C4-2B (cell line): ENCODE measurements at regions not wholly inside any gene's neighbourhood (a gene's known extent, or its start where the extent isn't known, plus 50 kb on each side); places are given as distances from the start of the nearest gene placed in this dataset.

ENCODE experiments used
- ZFX ChIP-seq: fragments of 450-650 bp; IDR thresholded peaks from 2 replicates; pipeline ENCODE4 v1.6.1; 2017
- TF ChIP-seq, protein P1 (sequence below): fragments of 450-650 bp; conservative IDR thresholded peaks from 2 replicates; pipeline ENCODE4 v1.5.1; 2017; ENCODE audit warnings: mild to moderate bottlenecking

DNA sequence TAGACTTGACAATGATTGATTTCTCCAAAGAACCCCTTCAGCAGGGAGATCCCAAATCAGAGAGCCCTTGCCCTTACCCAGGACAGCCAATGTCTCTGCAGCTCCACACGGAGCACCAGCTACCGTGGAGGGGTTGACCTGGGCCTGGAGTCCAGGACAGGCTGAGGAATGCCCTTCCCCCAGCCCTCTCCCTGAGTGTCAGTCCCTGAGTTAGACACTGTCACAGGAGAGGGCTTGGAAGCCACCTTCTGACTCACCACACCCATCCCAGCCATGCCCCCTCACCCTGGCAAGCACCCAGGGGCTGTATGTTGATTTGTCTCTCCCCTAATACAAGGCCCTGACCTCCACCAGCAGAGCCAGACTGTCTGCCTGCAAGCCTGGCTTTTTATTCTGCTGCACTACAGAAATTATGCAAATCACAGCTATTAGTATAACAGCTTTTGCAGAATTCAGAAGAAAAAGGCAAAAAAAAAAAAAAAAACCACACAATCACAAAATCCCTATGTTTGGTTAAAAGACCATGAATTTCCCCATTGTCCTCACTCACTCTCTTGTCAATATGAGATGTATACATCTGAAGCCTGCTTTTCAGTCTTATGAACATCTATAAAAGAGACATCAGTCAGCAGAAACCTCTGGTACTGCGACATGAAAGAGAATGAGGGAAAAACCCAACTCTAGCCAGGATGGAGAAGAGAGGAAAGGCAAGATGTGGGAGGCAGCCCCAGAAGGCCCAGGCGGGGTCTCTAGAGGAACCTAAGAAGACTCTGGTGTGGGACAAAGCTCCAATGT, 240.7 kb downstream of the UQCRFS1 start:
- TF ChIP-seq, protein P1, sequence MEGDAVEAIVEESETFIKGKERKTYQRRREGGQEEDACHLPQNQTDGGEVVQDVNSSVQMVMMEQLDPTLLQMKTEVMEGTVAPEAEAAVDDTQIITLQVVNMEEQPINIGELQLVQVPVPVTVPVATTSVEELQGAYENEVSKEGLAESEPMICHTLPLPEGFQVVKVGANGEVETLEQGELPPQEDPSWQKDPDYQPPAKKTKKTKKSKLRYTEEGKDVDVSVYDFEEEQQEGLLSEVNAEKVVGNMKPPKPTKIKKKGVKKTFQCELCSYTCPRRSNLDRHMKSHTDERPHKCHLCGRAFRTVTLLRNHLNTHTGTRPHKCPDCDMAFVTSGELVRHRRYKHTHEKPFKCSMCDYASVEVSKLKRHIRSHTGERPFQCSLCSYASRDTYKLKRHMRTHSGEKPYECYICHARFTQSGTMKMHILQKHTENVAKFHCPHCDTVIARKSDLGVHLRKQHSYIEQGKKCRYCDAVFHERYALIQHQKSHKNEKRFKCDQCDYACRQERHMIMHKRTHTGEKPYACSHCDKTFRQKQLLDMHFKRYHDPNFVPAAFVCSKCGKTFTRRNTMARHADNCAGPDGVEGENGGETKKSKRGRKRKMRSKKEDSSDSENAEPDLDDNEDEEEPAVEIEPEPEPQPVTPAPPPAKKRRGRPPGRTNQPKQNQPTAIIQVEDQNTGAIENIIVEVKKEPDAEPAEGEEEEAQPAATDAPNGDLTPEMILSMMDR = no peak
- no peak for TF ChIP-seq ZFX
